PC-9 (cell line): ENCODE measurements at regions not wholly inside any gene's neighbourhood (a gene's known extent, or its start where the extent isn't known, plus 50 kb on each side); places are given as distances from the start of the nearest gene placed in this dataset.

Experiments
- CTCF ChIP-seq: fragments of 200-600 bp; sonication (generic); conservative IDR thresholded peaks from 2 replicates; pipeline ENCODE4 v1.6.1; 2017; ENCODE audit warnings: mixed run types, antibody characterized with exemption, mild to moderate bottlenecking, moderate library complexity
- EZH2 ChIP-seq: fragments of 200-600 bp; sonication (generic); IDR thresholded peaks from 2 replicates; pipeline ENCODE4 v1.8.0; 2017; ENCODE audit warnings: antibody characterized with exemption, low read depth

GRCh38 chr14:81970307-81970706, 436.7 kb upstream of the SEL1L start:
- TF ChIP-seq CTCF (no peak), EZH2 (no peak)
